MM.1S (cell line): ENCODE measurements at regions not wholly inside any gene's neighbourhood (a gene's known extent, or its start where the extent isn't known, plus 50 kb on each side); places are given as distances from the start of the nearest gene placed in this dataset.

Experiments used
- DNase-seq: peaks from one replicate; pipeline ENCODE4 v3.0.0-alpha.2; 2015
- H2AFZ ChIP-seq: fragments of 300-600 bp; sonication (generic); 2 replicates; pipeline ENCODE4 v1.6.0; 2016; ENCODE audit warnings: antibody characterized with exemption, low read length
- H3F3A ChIP-seq: fragments of 300-600 bp; sonication (generic); 2 replicates; pipeline ENCODE4 v1.6.1; 2016; ENCODE audit warnings: mild to moderate bottlenecking, antibody characterized with exemption, low read length, moderate library complexity, mixed read lengths; ENCODE audit not compliant: insufficient read depth
- H3K27ac ChIP-seq: fragments of 300-600 bp; sonication (generic); 2 replicates; pipeline ENCODE4 v1.5.1; 2016; ENCODE audit warnings: mild to moderate bottlenecking, low read length
- H3K27me3 ChIP-seq: fragments of 300-600 bp; sonication (generic); replicated peaks from 2 replicates; pipeline ENCODE4 v1.6.0; 2016; ENCODE audit warnings: low read length; ENCODE audit not compliant: insufficient read depth
- H3K36me3 ChIP-seq: fragments of 300-600 bp; sonication (generic); replicated peaks from 2 replicates; pipeline ENCODE4 v1.6.1; 2016; ENCODE audit warnings: mild to moderate bottlenecking, low read length, mixed read lengths; ENCODE audit not compliant: insufficient read depth
- H3K4me1 ChIP-seq: fragments of 300-600 bp; sonication (generic); 2 replicates; pipeline ENCODE4 v1.6.1; 2016; ENCODE audit warnings: low read length, mixed read lengths
- H3K4me2 ChIP-seq: fragments of 300-600 bp; sonication (generic); 2 replicates; pipeline ENCODE4 v1.6.0; 2016; ENCODE audit warnings: low read depth, low read length
- H3K4me3 ChIP-seq: fragments of 300-600 bp; sonication (generic); 2 replicates; pipeline ENCODE4 v1.5.1; 2016; ENCODE audit warnings: low read length, mixed read lengths
- H3K79me2 ChIP-seq: fragments of 300-600 bp; sonication (generic); 2 replicates; pipeline ENCODE4 v1.6.1; 2016; ENCODE audit warnings: mixed run types, low read length, mixed read lengths
- H3K9ac ChIP-seq: fragments of 300-600 bp; sonication (generic); 2 replicates; pipeline ENCODE4 v1.6.1; 2016; ENCODE audit warnings: low read length, mixed read lengths
- H3K9me2 ChIP-seq: fragments of 300-600 bp; sonication (generic); replicated peaks from 2 replicates; pipeline ENCODE4 v1.6.1; 2016; ENCODE audit warnings: mild to moderate bottlenecking, low read length, mixed read lengths; ENCODE audit not compliant: insufficient read depth
- H3K9me3 ChIP-seq: fragments of 300-600 bp; sonication (generic); replicated peaks from 2 replicates; pipeline ENCODE4 v1.6.1; 2016; ENCODE audit warnings: mild to moderate bottlenecking, low read length, mixed read lengths; ENCODE audit not compliant: insufficient read depth
- H4K20me1 ChIP-seq: fragments of 300-600 bp; sonication (generic); 2 replicates; pipeline ENCODE4 v1.6.1; 2016; ENCODE audit warnings: mild to moderate bottlenecking, low read length, moderate library complexity, mixed read lengths; ENCODE audit not compliant: insufficient read depth
- CTCF ChIP-seq: fragments of 300-600 bp; sonication (generic); IDR thresholded peaks from 2 replicates; pipeline ENCODE4 v1.5.1; 2016; ENCODE audit warnings: antibody characterized with exemption, low read length, mixed read lengths
- EZH2 ChIP-seq: fragments of 300-600 bp; sonication (generic); optimal IDR thresholded peaks from 2 replicates; pipeline ENCODE3; 2017; ENCODE audit warnings: low read depth, mild to moderate bottlenecking, antibody characterized with exemption, low read length, mixed read lengths
- EZH2phosphoT487 ChIP-seq: fragments of 300-600 bp; sonication (generic); IDR thresholded peaks from 2 replicates; pipeline ENCODE4 v1.6.1; 2018; ENCODE audit warnings: antibody characterized with exemption, low read length

- H3K79me2 ChIP-seq: no peaks in the 10 kb centered on the region
- H3K27ac ChIP-seq: no peak overlapping the region
- H2AFZ ChIP-seq: no peak overlapping the region
- DNase-seq: no peak
- no peak overlapping the region for H3K4me2 ChIP-seq
- no peaks in the 10 kb centered on the region for H3F3A ChIP-seq
- H3K4me3 ChIP-seq: no peak overlapping the region
- TF ChIP-seq CTCF: no peak
- TF ChIP-seq EZH2: no peak
- no peak for TF ChIP-seq EZH2phosphoT487
- H3K36me3 ChIP-seq: no peaks in the 10 kb centered on the region
- no peaks in the 10 kb centered on the region for H3K4me1 ChIP-seq
- H3K9me3 ChIP-seq: no peaks in the 10 kb centered on the region
- H3K27me3 ChIP-seq: no peaks in the 10 kb centered on the region
- no peaks in the 10 kb centered on the region for H3K9me2 ChIP-seq
- no peak overlapping the region for H3K9ac ChIP-seq
- H4K20me1 ChIP-seq: no peaks in the 10 kb centered on the region
Observed at GRCh38 chr12:108454539-108455139, 60.4 kb upstream of the FICD start.

GRCh38 chr12:108449478-108449877, 65.6 kb upstream of the FICD start:
- no peaks in the 10 kb centered on the region for H3K9me3 ChIP-seq
- no peaks in the 10 kb centered on the region for H3K36me3 ChIP-seq
- H3K79me2 ChIP-seq: no peaks in the 10 kb centered on the region
- H3K4me3 ChIP-seq: no peak overlapping the region
- H3K9me2 ChIP-seq: no peaks in the 10 kb centered on the region
- TF ChIP-seq EZH2phosphoT487 (no peak), EZH2 (no peak), CTCF (no peak)
- H3K9ac ChIP-seq: no peak overlapping the region
- no peak overlapping the region for H3K4me2 ChIP-seq
- DNase-seq: no peak
- H4K20me1 ChIP-seq: no peaks in the 10 kb centered on the region
- no peaks in the 10 kb centered on the region for H3F3A ChIP-seq
- no peak overlapping the region for H3K27ac ChIP-seq
- no peak overlapping the region for H2AFZ ChIP-seq
- H3K27me3 ChIP-seq: no peaks in the 10 kb centered on the region
- H3K4me1 ChIP-seq: no peaks in the 10 kb centered on the region

GRCh38 chr12:108448246-108448645, 66.8 kb upstream of the FICD start:
- Histone ChIP-seq H3F3A (no peaks in the 10 kb centered on the region), H3K27me3 (no peaks in the 10 kb centered on the region), H3K4me2 (no peak overlapping the region), H3K9me2 (no peaks in the 10 kb centered on the region), H3K79me2 (no peaks in the 10 kb centered on the region), H3K9me3 (no peaks in the 10 kb centered on the region), H3K9ac (no peak overlapping the region), H3K4me3 (no peak overlapping the region), H3K4me1 (no peaks in the 10 kb centered on the region), H2AFZ (no peak overlapping the region), H4K20me1 (no peaks in the 10 kb centered on the region), H3K27ac (no peak overlapping the region), H3K36me3 (no peaks in the 10 kb centered on the region)
- no peak for TF ChIP-seq CTCF
- no peak for TF ChIP-seq EZH2
- no peak for TF ChIP-seq EZH2phosphoT487
- DNase-seq: no peak
